Right lobe of liver (tissue), 4 donors: ENCODE measurements at regions not wholly inside any gene's neighbourhood (a gene's known extent, or its start where the extent isn't known, plus 50 kb on each side); places are given as distances from the start of the nearest gene placed in this dataset.

Experiments used
- POLR2A ChIP-seq: fragments of 450-650 bp; IDR thresholded peaks from one replicate; pipeline ENCODE4 v1.6.1; 2017; ENCODE audit warnings: antibody characterized with exemption, mild to moderate bottlenecking
- TF ChIP-seq, protein P1 (sequence below), 4 donors: fragments of 200-600 bp in 3 of 4; fragments of 450-650 bp in 1 of 4; IDR thresholded peaks; one replicate each; pipeline versions ENCODE4 v1.5.1 to v1.8.0; 2016 to 2022; ENCODE audit warnings: antibody characterized with exemption in 4 of 4, mild to moderate bottlenecking in 2 of 4
- donor health status: DM: no; HTN: no; CAD: no.
- donor health status: DM: no; HTN: no; CAD: no.
- donor health status: DM: no; HTN: yes; CAD: no.

DNA sequence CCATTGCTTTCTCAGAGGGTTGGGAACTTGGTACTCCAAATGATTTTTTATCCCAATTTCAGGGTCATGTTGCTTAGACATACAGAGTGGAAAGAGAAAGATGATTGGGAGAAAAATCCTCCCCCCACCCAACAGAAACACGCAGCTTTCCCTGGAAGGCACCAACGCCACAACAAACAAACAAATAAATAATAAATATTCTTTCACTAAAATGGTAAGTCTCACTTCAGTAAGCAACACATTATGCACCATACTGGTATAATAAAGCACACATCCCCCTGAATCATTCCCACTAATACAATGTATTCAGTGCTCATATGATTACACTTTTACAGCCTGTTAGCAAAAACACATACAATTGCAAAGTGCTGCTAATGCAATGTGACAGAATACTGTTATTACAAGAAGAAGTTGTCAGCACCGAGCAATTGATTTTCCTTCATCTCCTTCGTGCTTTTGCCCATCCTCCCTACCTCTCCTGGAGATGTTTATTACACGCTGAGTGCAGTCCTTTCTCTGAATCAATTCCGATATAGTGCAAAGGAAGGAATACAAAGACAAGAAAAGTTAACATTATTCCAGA is 359.9 kb downstream of the TXNL1 start:
- TF ChIP-seq, protein P1, sequence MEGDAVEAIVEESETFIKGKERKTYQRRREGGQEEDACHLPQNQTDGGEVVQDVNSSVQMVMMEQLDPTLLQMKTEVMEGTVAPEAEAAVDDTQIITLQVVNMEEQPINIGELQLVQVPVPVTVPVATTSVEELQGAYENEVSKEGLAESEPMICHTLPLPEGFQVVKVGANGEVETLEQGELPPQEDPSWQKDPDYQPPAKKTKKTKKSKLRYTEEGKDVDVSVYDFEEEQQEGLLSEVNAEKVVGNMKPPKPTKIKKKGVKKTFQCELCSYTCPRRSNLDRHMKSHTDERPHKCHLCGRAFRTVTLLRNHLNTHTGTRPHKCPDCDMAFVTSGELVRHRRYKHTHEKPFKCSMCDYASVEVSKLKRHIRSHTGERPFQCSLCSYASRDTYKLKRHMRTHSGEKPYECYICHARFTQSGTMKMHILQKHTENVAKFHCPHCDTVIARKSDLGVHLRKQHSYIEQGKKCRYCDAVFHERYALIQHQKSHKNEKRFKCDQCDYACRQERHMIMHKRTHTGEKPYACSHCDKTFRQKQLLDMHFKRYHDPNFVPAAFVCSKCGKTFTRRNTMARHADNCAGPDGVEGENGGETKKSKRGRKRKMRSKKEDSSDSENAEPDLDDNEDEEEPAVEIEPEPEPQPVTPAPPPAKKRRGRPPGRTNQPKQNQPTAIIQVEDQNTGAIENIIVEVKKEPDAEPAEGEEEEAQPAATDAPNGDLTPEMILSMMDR (IDR thresholded peaks at IDR 0.05), result no peak
- TF ChIP-seq POLR2A, result no peak
